ENCODE measurements at regions not wholly inside any gene's neighbourhood (a gene's known extent, or its start where the extent isn't known, plus 50 kb on each side); places are given as distances from the start of the nearest gene placed in this dataset.

DNA sequence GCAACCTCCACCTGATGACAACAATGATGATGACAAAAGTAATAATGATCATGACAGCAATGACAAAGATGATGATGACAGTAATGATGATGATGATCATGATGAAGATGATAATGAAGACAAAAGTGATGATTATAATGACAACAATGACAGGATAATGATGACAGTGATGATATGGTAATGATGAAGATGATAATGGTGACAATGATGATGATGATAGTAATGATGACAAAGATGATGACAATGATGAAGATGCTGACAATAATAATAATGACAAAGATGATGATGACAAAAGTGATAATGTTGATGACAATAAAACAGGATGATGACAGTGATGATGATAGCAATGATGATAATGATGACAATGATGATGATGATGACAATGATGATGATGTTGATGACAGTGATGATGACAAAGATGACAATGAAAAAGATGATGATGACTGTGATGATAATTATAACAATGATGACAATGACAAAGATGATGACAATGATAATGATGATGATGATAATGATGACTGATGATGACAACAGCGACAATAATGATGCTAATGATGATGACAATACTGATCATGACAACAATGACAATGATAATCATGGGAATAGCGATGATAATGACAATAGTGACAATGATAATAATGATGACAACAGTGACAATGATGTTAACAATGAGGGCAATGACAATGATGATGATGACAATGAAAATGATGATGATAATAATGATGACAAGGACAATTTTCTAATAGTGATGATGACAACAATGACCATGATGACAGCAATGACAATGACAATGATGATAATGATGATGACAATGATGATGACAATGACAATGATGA is 1106.5 kb upstream of the AUTS2 start:
- H3K27me3 ChIP-seq (ENCODE audit: insufficient read depth, low read length), result no peaks in the 10 kb centered on the region
- Mint-ChIP-seq H3K9me3 (ENCODE audit: unreplicated experiment) (peaks cover 8% of the 10 kb centered on the region), H3K4me1 (ENCODE audit: low read depth, unreplicated experiment) (no peaks in the 10 kb centered on the region), H3K4me3 (ENCODE audit: unreplicated experiment) (no peak overlapping the region), H3K27me3 (ENCODE audit: low read depth, unreplicated experiment) (no peaks in the 10 kb centered on the region), H3K27ac (ENCODE audit: unreplicated experiment) (no peak overlapping the region), H3K36me3 (ENCODE audit: low read depth, unreplicated experiment) (no peaks in the 10 kb centered on the region)
- H4K20me1 ChIP-seq (ENCODE audit: insufficient read depth, low read length), result no peaks in the 10 kb centered on the region
- no peaks in the 10 kb centered on the region for H3K79me2 ChIP-seq (ENCODE audit: insufficient read depth, low read length)
- FAIRE-seq, result peak; percentile 50
- no peaks in the 10 kb centered on the region for H3K4me1 ChIP-seq (ENCODE audit: insufficient read depth, low read length)
- TF ChIP-seq, protein P1, sequence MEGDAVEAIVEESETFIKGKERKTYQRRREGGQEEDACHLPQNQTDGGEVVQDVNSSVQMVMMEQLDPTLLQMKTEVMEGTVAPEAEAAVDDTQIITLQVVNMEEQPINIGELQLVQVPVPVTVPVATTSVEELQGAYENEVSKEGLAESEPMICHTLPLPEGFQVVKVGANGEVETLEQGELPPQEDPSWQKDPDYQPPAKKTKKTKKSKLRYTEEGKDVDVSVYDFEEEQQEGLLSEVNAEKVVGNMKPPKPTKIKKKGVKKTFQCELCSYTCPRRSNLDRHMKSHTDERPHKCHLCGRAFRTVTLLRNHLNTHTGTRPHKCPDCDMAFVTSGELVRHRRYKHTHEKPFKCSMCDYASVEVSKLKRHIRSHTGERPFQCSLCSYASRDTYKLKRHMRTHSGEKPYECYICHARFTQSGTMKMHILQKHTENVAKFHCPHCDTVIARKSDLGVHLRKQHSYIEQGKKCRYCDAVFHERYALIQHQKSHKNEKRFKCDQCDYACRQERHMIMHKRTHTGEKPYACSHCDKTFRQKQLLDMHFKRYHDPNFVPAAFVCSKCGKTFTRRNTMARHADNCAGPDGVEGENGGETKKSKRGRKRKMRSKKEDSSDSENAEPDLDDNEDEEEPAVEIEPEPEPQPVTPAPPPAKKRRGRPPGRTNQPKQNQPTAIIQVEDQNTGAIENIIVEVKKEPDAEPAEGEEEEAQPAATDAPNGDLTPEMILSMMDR (IDR thresholded peaks at IDR 0.05; ENCODE audit: insufficient read depth, low read depth, low read length), result no peak
- TF ChIP-seq EZH2 (IDR thresholded peaks at IDR 0.05; ENCODE audit: insufficient read depth, low read length), result no peak
- no peak overlapping the region for H3K4me3 ChIP-seq (ENCODE audit: insufficient read depth, low read depth, low read length)
- no peak for DNase-seq (ENCODE audit: low read depth)
- H3K27ac ChIP-seq (ENCODE audit: low read depth, low read length), result no peak overlapping the region
- H3K4me2 ChIP-seq (ENCODE audit: low read length), result no peak overlapping the region
- no peaks in the 10 kb centered on the region for H3K36me3 ChIP-seq (ENCODE audit: insufficient read depth, low read length)
- no peak overlapping the region for H3K9ac ChIP-seq (ENCODE audit: low read length)
- H2AFZ ChIP-seq (ENCODE audit: low read depth, low read length), result no peak overlapping the region
- peaks cover 8% of the 10 kb centered on the region for H3K9me3 ChIP-seq (ENCODE audit: insufficient read depth, low read depth, low read length)

DNA sequence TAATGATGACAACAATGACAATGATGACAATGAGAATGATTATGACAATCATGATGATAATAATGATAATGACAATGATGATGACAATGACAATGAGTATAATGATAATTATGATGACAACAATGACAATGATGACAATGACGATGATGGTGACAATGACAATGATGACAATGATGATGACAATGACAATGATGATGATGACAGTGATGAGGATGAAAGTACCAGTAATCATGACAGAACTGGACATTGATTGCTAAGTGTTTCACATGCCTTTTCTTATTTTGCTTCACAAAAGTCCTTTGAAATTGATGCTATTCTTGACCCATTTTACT is 1106.0 kb upstream of the AUTS2 start:
- H3K9ac ChIP-seq (ENCODE audit: low read length), result no peak overlapping the region
- H3K4me2 ChIP-seq (ENCODE audit: low read length), result no peak overlapping the region
- DNase-seq (ENCODE audit: low read depth) (no peak), FAIRE-seq (no peak)
- H3K4me1 ChIP-seq (ENCODE audit: insufficient read depth, low read length), result no peaks in the 10 kb centered on the region
- no peaks in the 10 kb centered on the region for H3K4me1 Mint-ChIP-seq (ENCODE audit: low read depth, unreplicated experiment)
- H3K4me3 ChIP-seq (ENCODE audit: insufficient read depth, low read depth, low read length), result no peak overlapping the region
- H3K27ac ChIP-seq (ENCODE audit: low read depth, low read length), result no peak overlapping the region
- no peak overlapping the region for H3K4me3 Mint-ChIP-seq (ENCODE audit: unreplicated experiment)
- H3K27ac Mint-ChIP-seq (ENCODE audit: unreplicated experiment), result no peak overlapping the region
- H3K36me3 Mint-ChIP-seq (ENCODE audit: low read depth, unreplicated experiment), result no peaks in the 10 kb centered on the region
- H2AFZ ChIP-seq (ENCODE audit: low read depth, low read length), result no peak overlapping the region
- peaks cover 8% of the 10 kb centered on the region for H3K9me3 Mint-ChIP-seq (ENCODE audit: unreplicated experiment)
- H4K20me1 ChIP-seq (ENCODE audit: insufficient read depth, low read length), result no peaks in the 10 kb centered on the region
- TF ChIP-seq, protein P1 (IDR thresholded peaks at IDR 0.05; ENCODE audit: insufficient read depth, low read depth, low read length), result no peak
- no peak for TF ChIP-seq EZH2 (IDR thresholded peaks at IDR 0.05; ENCODE audit: insufficient read depth, low read length)
- no peaks in the 10 kb centered on the region for H3K27me3 Mint-ChIP-seq (ENCODE audit: low read depth, unreplicated experiment)
- H3K27me3 ChIP-seq (ENCODE audit: insufficient read depth, low read length), result no peaks in the 10 kb centered on the region
- no peaks in the 10 kb centered on the region for H3K36me3 ChIP-seq (ENCODE audit: insufficient read depth, low read length)
- H3K79me2 ChIP-seq (ENCODE audit: insufficient read depth, low read length), result no peaks in the 10 kb centered on the region
- H3K9me3 ChIP-seq (ENCODE audit: insufficient read depth, low read depth, low read length), result peaks cover 7% of the 10 kb centered on the region

DNA sequence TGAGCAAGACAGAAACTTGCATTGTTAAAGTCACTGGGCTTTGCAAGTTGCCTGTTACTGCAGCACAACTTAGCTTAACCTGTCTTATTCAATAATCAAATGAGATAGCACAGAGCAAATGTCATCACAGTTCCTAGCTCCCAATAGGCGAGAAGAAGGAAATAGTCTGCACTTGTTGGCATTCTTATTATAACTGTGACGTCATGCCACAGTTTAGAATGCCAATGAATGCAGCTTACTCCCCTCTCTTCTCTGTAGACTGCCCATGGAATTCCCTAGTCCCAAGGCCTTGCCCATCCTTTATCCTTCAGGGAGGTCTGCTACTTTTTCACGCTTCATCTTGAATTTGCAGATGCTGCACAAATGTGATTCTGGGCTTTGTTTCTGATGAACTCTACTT is 1094.9 kb upstream of the AUTS2 start:
- no peaks in the 10 kb centered on the region for H3K4me1 Mint-ChIP-seq (ENCODE audit: low read depth, unreplicated experiment)
- H3K4me3 ChIP-seq (ENCODE audit: insufficient read depth, low read depth, low read length), result no peak overlapping the region

More for the DNA sequence above, 1094.9 kb upstream of the AUTS2 start:
- H3K9me3 ChIP-seq (ENCODE audit: insufficient read depth, low read depth, low read length), result no peaks in the 10 kb centered on the region
- no peak overlapping the region for H2AFZ ChIP-seq (ENCODE audit: low read depth, low read length)
- H3K36me3 ChIP-seq (ENCODE audit: insufficient read depth, low read length), result no peaks in the 10 kb centered on the region
- no peaks in the 10 kb centered on the region for H3K27me3 ChIP-seq (ENCODE audit: insufficient read depth, low read length)
- H3K79me2 ChIP-seq (ENCODE audit: insufficient read depth, low read length), result no peaks in the 10 kb centered on the region
- Mint-ChIP-seq H3K27me3 (ENCODE audit: low read depth, unreplicated experiment) (no peaks in the 10 kb centered on the region), H3K27ac (ENCODE audit: unreplicated experiment) (no peak overlapping the region), H3K4me3 (ENCODE audit: unreplicated experiment) (no peak overlapping the region), H3K36me3 (ENCODE audit: low read depth, unreplicated experiment) (no peaks in the 10 kb centered on the region), H3K9me3 (ENCODE audit: unreplicated experiment) (peaks cover 5% of the 10 kb centered on the region)
- TF ChIP-seq EZH2 (IDR thresholded peaks at IDR 0.05; ENCODE audit: insufficient read depth, low read length), result no peak
- TF ChIP-seq, protein P1 (IDR thresholded peaks at IDR 0.05; ENCODE audit: insufficient read depth, low read depth, low read length), result no peak
- DNase-seq (ENCODE audit: low read depth) (no peak), FAIRE-seq (no peak)
- no peak overlapping the region for H3K4me2 ChIP-seq (ENCODE audit: low read length)
- no peaks in the 10 kb centered on the region for H3K4me1 ChIP-seq (ENCODE audit: insufficient read depth, low read length)
- no peak overlapping the region for H3K27ac ChIP-seq (ENCODE audit: low read depth, low read length)
- no peaks in the 10 kb centered on the region for H4K20me1 ChIP-seq (ENCODE audit: insufficient read depth, low read length)
- no peak overlapping the region for H3K9ac ChIP-seq (ENCODE audit: low read length)

Data from astrocyte (in vitro differentiated cells and primary cell).